Transverse colon (tissue), 4 donors: ENCODE measurements at regions not wholly inside any gene's neighbourhood (a gene's known extent, or its start where the extent isn't known, plus 50 kb on each side); places are given as distances from the start of the nearest gene placed in this dataset.

Experiments used
- DNase-seq: peaks from one replicate; pipeline ENCODE4 v3.0.0-alpha.2; 2019
- H3K27ac ChIP-seq, 4 donors: fragments of 200-600 bp; sonication (generic); 2 replicates each; pipeline ENCODE4 v1.5.1; 2016 to 2018; ENCODE audit warnings: inconsistent platforms in 4 of 4
- H3K27me3 ChIP-seq: fragments of 200-600 bp; sonication (generic); 2 replicates; pipeline ENCODE4 v1.5.1; 2017; ENCODE audit warnings: inconsistent platforms
- H3K36me3 ChIP-seq, 4 donors: fragments of 200-600 bp; sonication (generic); 2 replicates each; pipeline ENCODE4 v1.5.1; 2017 to 2019; ENCODE audit warnings: inconsistent platforms in 4 of 4
- H3K4me1 ChIP-seq, 4 donors: fragments of 200-600 bp; sonication (generic); 2 replicates each; pipeline ENCODE4 v1.5.1; 2017 to 2020; ENCODE audit warnings: inconsistent platforms in 4 of 4
- H3K4me3 ChIP-seq, 4 donors: fragments of 200-600 bp; sonication (generic); 1 replicate in 1 of 4; 2 replicates in 3 of 4; pipeline versions ENCODE4 v1.5.1 to v1.6.1; 2017 to 2019; ENCODE audit warnings: inconsistent platforms in 4 of 4
- H3K9me3 ChIP-seq, 2 donors: fragments of 200-600 bp; sonication (generic); 2 replicates each; pipeline ENCODE4 v1.5.1; 2017 to 2019; ENCODE audit warnings: inconsistent platforms in 2 of 2
- CTCF ChIP-seq, 5 experiments: fragments of 200-600 bp in 3 of 5; fragments of 450-650 bp in 2 of 5; sonication (generic) in 3 of 5; IDR thresholded peaks; 1 replicate in 2 of 5; 2 replicates in 3 of 5; pipeline ENCODE4 v1.5.1; 2016 to 2017; ENCODE audit warnings: antibody characterized with exemption in 5 of 5, inconsistent platforms in 3 of 5, mild to moderate bottlenecking in 2 of 5, moderate library complexity in 1 of 5
- EP300 ChIP-seq: sonication (generic); formaldehyde crosslinking; IDR thresholded peaks from one replicate; pipeline ENCODE4 v1.6.1; 2017; ENCODE audit warnings: antibody characterized with exemption, low read depth
- POLR2A ChIP-seq: fragments of 450-650 bp; IDR thresholded peaks from one replicate; pipeline ENCODE4 v1.6.1; 2016; ENCODE audit warnings: antibody characterized with exemption, mild to moderate bottlenecking, moderate library complexity
- POLR2AphosphoS5 ChIP-seq, 3 donors: sonication (generic); formaldehyde crosslinking; IDR thresholded peaks; one replicate each; pipeline ENCODE4 v1.6.1; 2016; ENCODE audit warnings: antibody characterized with exemption in 3 of 3
- WGBS, 2 donors: methylation state at CpG; one replicate each; pipeline ENCODE4 v1.1.5; 2018; ENCODE audit warnings: low coverage in 1 of 2; 5-methylcytosine and 5-hydroxymethylcytosine counted together
- in situ Hi-C, 4 donors: fragments of 200-750 bp; cut with MboI; loops; one replicate each; pipeline versions ENCODE4 v1.15.0 to v1.15.1; 2017; ENCODE audit warnings: low sequenced_read_pairs in 3 of 4, low pct_ligation_motif_present in 1 of 4, low pct_unique_long_range_greater_than_20kb in 1 of 4
- intact Hi-C: fragments of 100-400 bp; cut with DNase I; formaldehyde crosslinking; loops from one replicate; pipeline ENCODE4 v1.15.1; 2023; ENCODE audit warnings: low total_unique reads

- no peaks in the 10 kb centered on the region for H3K9me3 ChIP-seq
- intact Hi-C loops = loop anchor here (5.0 kb wide), 1 partner anchor 214 kb away; no protein-coding TSS in a partner anchor
- no peaks in the 10 kb centered on the region for H3K27me3 ChIP-seq
- H3K27ac ChIP-seq = peak overlapping the region; percentile 47 to 69 (median 64)
- 34 to 35% methylated on average over 4 to 17 of the region's 17 CpGs for WGBS, 2 donors
- H3K4me1 ChIP-seq = peaks cover 0 to 17% (median 3%) of the 10 kb centered on the region in 4 donors
- DNase-seq = no peak
- in situ Hi-C loops = loop anchor here in 2 of 4 donors (25.0 kb wide), 2 partner anchors 139 to 214 kb away; partner anchors contain the start of gene DST (in 1 of the 2)
- no peak for TF ChIP-seq POLR2A
- TF ChIP-seq POLR2AphosphoS5 (IDR thresholded peaks at IDR 0.05) = peak in 1 of 3 donors; percentile 31
- TF ChIP-seq EP300 = no peak
- peak; percentile 38 to 53 (median 40) for TF ChIP-seq CTCF (IDR thresholded peaks at IDR 0.05)
- peak overlapping the region in 3 of 4 donors; percentile 20 to 47 (median 33) for H3K4me3 ChIP-seq
- H3K36me3 ChIP-seq = no peaks in the 10 kb centered on the region
Observed at GRCh38 chr6:56851541-56852259, 103.2 kb upstream of the BEND6 start.

GRCh38 chr6:56851074-56851473 is 103.8 kb upstream of the BEND6 start:
- WGBS, 2 donors = 20 to 51% methylated on average over 2 to 9 of the region's 9 CpGs
- no peaks in the 10 kb centered on the region for H3K9me3 ChIP-seq
- intact Hi-C loops = loop anchor here (5.0 kb wide), 1 partner anchor 214 kb away; no protein-coding TSS in a partner anchor

GRCh38 chr6:56850626-56851025 is 104.3 kb upstream of the BEND6 start:
- no peak for DNase-seq
- Histone ChIP-seq H3K27ac (peak overlapping the region; percentile 47 to 69 (median 64)), H3K9me3 (no peaks in the 10 kb centered on the region), H3K27me3 (no peaks in the 10 kb centered on the region), H3K36me3 (no peaks in the 10 kb centered on the region), H3K4me1 (peaks cover 0 to 18% (median 3%) of the 10 kb centered on the region in 4 donors), H3K4me3 (peak overlapping the region in 3 of 4 donors; percentile 20 to 47 (median 33))
- in situ Hi-C loops (loop anchor here in 2 of 4 donors (25.0 kb wide), 2 partner anchors 138 to 213 kb away; partner anchors contain the start of gene DST (in 1 of the 2)), intact Hi-C loops (loop anchor here (5.0 kb wide), 1 partner anchor 213 kb away; no protein-coding TSS in a partner anchor)
- 64 to 86% methylated on average over 1 to 4 of the region's 4 CpGs for WGBS, 2 donors
- TF ChIP-seq EP300 (no peak), POLR2A (no peak), CTCF (IDR thresholded peaks at IDR 0.05) (no peak), POLR2AphosphoS5 (IDR thresholded peaks at IDR 0.05) (no peak)

More at GRCh38 chr6:56851074-56851473, 103.8 kb upstream of the BEND6 start:
- in situ Hi-C loops = loop anchor here in 2 of 4 donors (25.0 kb wide), 2 partner anchors 139 to 214 kb away; partner anchors contain the start of gene DST (in 1 of the 2)
- Histone ChIP-seq H3K4me3 (peak overlapping the region; percentile 16 to 47 (median 26)), H3K4me1 (peaks cover 0 to 17% (median 3%) of the 10 kb centered on the region in 4 donors), H3K36me3 (no peaks in the 10 kb centered on the region), H3K27ac (peak overlapping the region; percentile 47 to 69 (median 64)), H3K27me3 (no peaks in the 10 kb centered on the region)
- no peak for DNase-seq
- TF ChIP-seq EP300 = no peak
- TF ChIP-seq CTCF (IDR thresholded peaks at IDR 0.05) = no peak
- no peak for TF ChIP-seq POLR2A
- no peak for TF ChIP-seq POLR2AphosphoS5 (IDR thresholded peaks at IDR 0.05)

- no peaks in the 10 kb centered on the region for H3K9me3 ChIP-seq
- 80 to 86% methylated on average over 2 to 4 of the region's 4 CpGs for WGBS, 2 donors
- H3K4me3 ChIP-seq = no peak overlapping the region
- intact Hi-C loops = loop anchor here (5.0 to 10.0 kb wide), 2 partner anchors 85 to 213 kb away; no protein-coding TSS in a partner anchor
- H3K27ac ChIP-seq = peak overlapping the region in 3 of 4 donors; percentile 47 to 69 (median 65)
- in situ Hi-C loops = loop anchor here in 3 of 4 donors (10.0 to 25.0 kb wide), 3 partner anchors 138 to 213 kb away; partner anchors contain the start of gene DST (in 2 of the 3)
- no peak for DNase-seq
- no peaks in the 10 kb centered on the region for H3K36me3 ChIP-seq
- TF ChIP-seq POLR2A (no peak), EP300 (no peak), CTCF (IDR thresholded peaks at IDR 0.05) (no peak), POLR2AphosphoS5 (IDR thresholded peaks at IDR 0.05) (no peak)
- no peaks in the 10 kb centered on the region for H3K27me3 ChIP-seq
- H3K4me1 ChIP-seq = peaks cover 0 to 23% (median 3%) of the 10 kb centered on the region in 4 donors
Observed at GRCh38 chr6:56849896-56850295, 105.0 kb upstream of the BEND6 start.
